NCI-H748 treated with DMSO at 0.1 percent for 48 hours (cell line): ENCODE measurements at regions not wholly inside any gene's neighbourhood (a gene's known extent, or its start where the extent isn't known, plus 50 kb on each side); places are given as distances from the start of the nearest gene placed in this dataset.
A peak's percentile ranks its signal among the peaks of the same experiment; 100 is the strongest.

Experiments
- DNase-seq: peaks from one replicate; lab custom pipeline; 2025; lab: John Stamatoyannopoulos, UW

- DNase-seq = no peak
These were observed 71.1 kb upstream of the PPP3CA start for GRCh38 chr4:101418466-101418865.

GRCh38 chr4:101418055-101418454, 70.7 kb upstream of the PPP3CA start:
- DNase-seq = no peak

GRCh38 chr4:101417046-101417445, 69.7 kb upstream of the PPP3CA start:
- DNase-seq = no peak

- no peak for DNase-seq
These were observed 68.6 kb upstream of the PPP3CA start for GRCh38 chr4:101415962-101416361.

- DNase-seq = no peak
These were observed 67.2 kb upstream of the PPP3CA start for GRCh38 chr4:101414496-101414895.

- peak; percentile 10 for DNase-seq
These were observed 64.6 kb upstream of the PPP3CA start for GRCh38 chr4:101411926-101412325.

- DNase-seq = peak; percentile 36
These were observed 64.1 kb upstream of the PPP3CA start for GRCh38 chr4:101411281-101411910.

- DNase-seq = no peak
These were observed 52.8 kb upstream of the PPP3CA start for GRCh38 chr4:101400096-101400495.

GRCh38 chr4:101398807-101399206, 51.5 kb upstream of the PPP3CA start:
- DNase-seq = no peak
